Smooth muscle cell (in vitro differentiated cells): ENCODE measurements at regions not wholly inside any gene's neighbourhood (a gene's known extent, or its start where the extent isn't known, plus 50 kb on each side); places are given as distances from the start of the nearest gene placed in this dataset.

Experiments used
- DNase-seq: peaks from one replicate; lab custom pipeline; 2025; ENCODE audit not compliant: unreplicated experiment; lab: John Stamatoyannopoulos, UW
- H2AFZ ChIP-seq: fragments of 200-600 bp; sonication (generic); 2 replicates; pipeline ENCODE4 v1.6.0; 2016; ENCODE audit warnings: antibody characterized with exemption, low read depth, mild to moderate bottlenecking
- H3F3A ChIP-seq: fragments of 200-600 bp; sonication (generic); 2 replicates; pipeline ENCODE4 v1.6.0; 2017; ENCODE audit warnings: antibody characterized with exemption, low read depth
- H3K27ac ChIP-seq: fragments of 200-600 bp; sonication (generic); 2 replicates; pipeline ENCODE4 v1.5.1; 2016; ENCODE audit warnings: low read depth, mild to moderate bottlenecking
- H3K27me3 ChIP-seq: fragments of 200-600 bp; sonication (generic); 2 replicates; pipeline ENCODE4 v1.6.1; 2016; ENCODE audit warnings: low read depth, mild to moderate bottlenecking
- H3K36me3 ChIP-seq: fragments of 200-600 bp; sonication (generic); 2 replicates; pipeline ENCODE4 v1.5.1; 2016; ENCODE audit warnings: low read depth
- H3K4me1 ChIP-seq: fragments of 200-600 bp; sonication (generic); 2 replicates; pipeline ENCODE4 v1.5.1; 2016; ENCODE audit warnings: low read depth
- H3K4me2 ChIP-seq: fragments of 200-600 bp; sonication (generic); 2 replicates; pipeline ENCODE4 v1.6.0; 2016; ENCODE audit warnings: mild to moderate bottlenecking
- H3K4me3 ChIP-seq: fragments of 200-600 bp; sonication (generic); 2 replicates; pipeline ENCODE4 v1.5.1; 2016; ENCODE audit warnings: mild to moderate bottlenecking
- H3K79me2 ChIP-seq: fragments of 200-600 bp; sonication (generic); 2 replicates; pipeline ENCODE4 v1.6.0; 2016; ENCODE audit warnings: low read depth, mild to moderate bottlenecking
- H3K9ac ChIP-seq: fragments of 200-600 bp; sonication (generic); 2 replicates; pipeline ENCODE4 v1.6.0; 2016; ENCODE audit warnings: low read depth
- H3K9me3 ChIP-seq: fragments of 200-600 bp; sonication (generic); replicated peaks from 2 replicates; pipeline ENCODE4 v1.5.1; 2016; ENCODE audit warnings: low read depth
- H4K20me1 ChIP-seq: fragments of 200-600 bp; sonication (generic); 2 replicates; pipeline ENCODE4 v1.6.0; 2016; ENCODE audit warnings: low read depth
- WGBS: methylation state at CpG from one replicate; pipeline ENCODE4 v1.1.7; 2016; ENCODE audit warnings: low lambda C conversion rate; 5-methylcytosine and 5-hydroxymethylcytosine counted together
- TF ChIP-seq, protein P1 (sequence below): fragments of 200-600 bp; sonication (generic); IDR thresholded peaks from 2 replicates; pipeline ENCODE4 v1.5.1; 2017; ENCODE audit warnings: borderline replicate concordance, mild to moderate bottlenecking, antibody characterized with exemption; ENCODE audit not compliant: insufficient read depth, poor library complexity, severe bottlenecking

DNA sequence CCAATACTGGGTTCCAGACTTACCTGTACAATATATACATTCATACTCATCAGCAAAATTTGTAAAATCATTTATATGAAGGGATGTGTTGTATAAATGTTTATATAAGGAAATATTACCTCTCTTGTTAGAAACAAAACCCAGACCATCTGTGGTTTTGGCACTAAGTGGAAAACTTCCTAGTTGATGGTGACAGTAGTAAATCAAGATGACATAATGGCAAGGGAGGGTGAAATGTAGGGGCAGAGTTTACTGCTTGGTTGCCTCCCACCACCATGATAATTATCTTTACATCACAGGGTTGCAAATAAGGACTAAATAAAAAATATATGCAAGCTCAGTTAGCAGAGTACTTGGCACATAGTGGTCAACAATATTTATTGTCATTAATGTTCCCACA lies 365.3 kb upstream of the TEX13C start:
- no peaks in the 10 kb centered on the region for H3K4me1 ChIP-seq

DNA sequence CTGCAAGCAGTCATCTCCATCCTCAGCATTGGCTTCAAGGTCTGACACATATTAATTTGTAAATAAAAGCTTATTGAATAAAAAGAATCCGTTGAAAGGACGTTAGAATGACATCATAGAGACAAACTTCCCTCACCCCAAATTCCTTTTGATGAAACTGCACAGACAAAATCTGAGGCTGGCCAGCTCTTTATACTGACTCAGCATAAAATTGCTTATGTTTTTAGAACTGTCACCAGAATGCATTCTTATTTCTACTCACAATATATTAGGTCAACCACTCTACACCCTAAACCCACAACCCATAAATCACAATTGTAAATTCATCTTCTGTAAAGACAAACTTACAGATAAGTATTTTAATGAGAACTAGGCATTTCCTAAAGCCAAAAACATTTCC lies 359.2 kb upstream of the TEX13C start:
- H3K9me3 ChIP-seq: no peaks in the 10 kb centered on the region
- H3K36me3 ChIP-seq: no peaks in the 10 kb centered on the region
- no peak overlapping the region for H2AFZ ChIP-seq
- no peak overlapping the region for H3K4me3 ChIP-seq
- no peak overlapping the region for H3K9ac ChIP-seq
- no peak overlapping the region for H3K27ac ChIP-seq
- H3K4me2 ChIP-seq: no peak overlapping the region
- DNase-seq: no peak
- H3K4me1 ChIP-seq: no peaks in the 10 kb centered on the region
- H3K79me2 ChIP-seq: no peaks in the 10 kb centered on the region
- H4K20me1 ChIP-seq: no peaks in the 10 kb centered on the region
- TF ChIP-seq, protein P1, sequence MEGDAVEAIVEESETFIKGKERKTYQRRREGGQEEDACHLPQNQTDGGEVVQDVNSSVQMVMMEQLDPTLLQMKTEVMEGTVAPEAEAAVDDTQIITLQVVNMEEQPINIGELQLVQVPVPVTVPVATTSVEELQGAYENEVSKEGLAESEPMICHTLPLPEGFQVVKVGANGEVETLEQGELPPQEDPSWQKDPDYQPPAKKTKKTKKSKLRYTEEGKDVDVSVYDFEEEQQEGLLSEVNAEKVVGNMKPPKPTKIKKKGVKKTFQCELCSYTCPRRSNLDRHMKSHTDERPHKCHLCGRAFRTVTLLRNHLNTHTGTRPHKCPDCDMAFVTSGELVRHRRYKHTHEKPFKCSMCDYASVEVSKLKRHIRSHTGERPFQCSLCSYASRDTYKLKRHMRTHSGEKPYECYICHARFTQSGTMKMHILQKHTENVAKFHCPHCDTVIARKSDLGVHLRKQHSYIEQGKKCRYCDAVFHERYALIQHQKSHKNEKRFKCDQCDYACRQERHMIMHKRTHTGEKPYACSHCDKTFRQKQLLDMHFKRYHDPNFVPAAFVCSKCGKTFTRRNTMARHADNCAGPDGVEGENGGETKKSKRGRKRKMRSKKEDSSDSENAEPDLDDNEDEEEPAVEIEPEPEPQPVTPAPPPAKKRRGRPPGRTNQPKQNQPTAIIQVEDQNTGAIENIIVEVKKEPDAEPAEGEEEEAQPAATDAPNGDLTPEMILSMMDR: no peak
- no peaks in the 10 kb centered on the region for H3K27me3 ChIP-seq
- WGBS: 77% methylated on average over 2 of the region's 2 CpGs
- no peaks in the 10 kb centered on the region for H3F3A ChIP-seq

More for the DNA sequence above, 365.3 kb upstream of the TEX13C start:
- Histone ChIP-seq H3K4me3 (no peak overlapping the region), H3K9ac (no peak overlapping the region), H3K27ac (no peak overlapping the region), H2AFZ (no peak overlapping the region), H3F3A (no peaks in the 10 kb centered on the region), H3K27me3 (no peaks in the 10 kb centered on the region), H3K36me3 (no peaks in the 10 kb centered on the region), H4K20me1 (no peaks in the 10 kb centered on the region), H3K9me3 (no peaks in the 10 kb centered on the region), H3K79me2 (no peaks in the 10 kb centered on the region), H3K4me2 (no peak overlapping the region)
- TF ChIP-seq, protein P1: no peak
- no peak for DNase-seq

DNA sequence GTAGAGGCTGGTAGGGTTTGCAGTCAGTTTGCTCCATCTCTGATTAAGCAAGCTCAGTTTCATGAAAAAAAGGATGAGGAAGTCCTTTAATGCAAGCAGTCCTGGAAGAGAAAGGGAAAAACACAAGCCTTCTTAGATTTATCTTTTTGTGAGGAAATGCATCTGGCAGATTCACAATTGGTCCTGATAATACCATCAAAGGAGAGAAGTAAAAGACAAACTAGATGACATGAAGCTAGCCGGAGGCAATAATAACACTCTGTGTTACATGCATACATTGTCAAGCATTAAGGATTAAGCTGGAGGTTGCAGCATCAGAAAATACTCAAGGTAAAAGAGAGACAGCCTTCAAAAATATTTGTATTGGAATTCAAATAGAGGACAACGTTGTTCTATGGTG lies 356.0 kb upstream of the TEX13C start, which contains the start of gene TENM1:
TSS of gene TENM1 (minus strand) at position 101 of the 400 bp plus-strand sequence.
- no peaks in the 10 kb centered on the region for H3F3A ChIP-seq
- H3K36me3 ChIP-seq: no peaks in the 10 kb centered on the region
- TF ChIP-seq, protein P1: no peak
- no peaks in the 10 kb centered on the region for H3K4me1 ChIP-seq
- H3K4me2 ChIP-seq: no peak within 1 kb of the TSS
- WGBS: 68% methylated on average over 2 of the region's 2 CpGs
- H3K27ac ChIP-seq: no peak within 1 kb of the TSS
- H3K79me2 ChIP-seq: no peaks in the 10 kb centered on the region
- H3K9me3 ChIP-seq: no peaks in the 10 kb centered on the region
- H2AFZ ChIP-seq: no peak within 1 kb of the TSS
- DNase-seq: no peak
- H3K4me3 ChIP-seq: no peak within 1 kb of the TSS
- no peaks in the 10 kb centered on the region for H4K20me1 ChIP-seq
- no peaks in the 10 kb centered on the region for H3K27me3 ChIP-seq
- no peak within 1 kb of the TSS for H3K9ac ChIP-seq

DNA sequence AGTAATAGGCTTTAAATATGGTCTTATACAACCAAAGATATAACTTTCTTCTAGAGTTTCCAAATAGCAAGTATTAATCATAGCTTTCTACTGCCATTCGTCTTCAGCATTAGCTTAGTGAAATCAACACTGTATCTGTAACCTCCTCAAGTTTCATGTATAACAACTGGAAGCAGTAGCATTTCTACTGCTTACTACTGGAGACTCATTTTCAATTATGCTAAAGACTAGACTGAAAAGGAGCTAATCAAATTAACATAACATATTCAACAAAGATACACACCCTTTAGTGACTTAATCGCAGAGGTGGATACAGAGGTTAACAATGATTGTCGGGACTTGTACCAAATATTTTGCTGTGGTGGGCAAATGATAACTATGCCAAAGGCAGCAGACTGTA lies 344.2 kb upstream of the TEX13C start:
- 87% methylated on average over 3 of the region's 3 CpGs for WGBS
- Histone ChIP-seq H3K79me2 (no peaks in the 10 kb centered on the region), H3K27me3 (no peaks in the 10 kb centered on the region), H3K9me3 (no peaks in the 10 kb centered on the region), H3K4me1 (no peaks in the 10 kb centered on the region), H2AFZ (no peak overlapping the region), H3K4me3 (no peak overlapping the region), H3K36me3 (no peaks in the 10 kb centered on the region), H3K4me2 (no peak overlapping the region), H3K9ac (no peak overlapping the region), H3K27ac (no peak overlapping the region), H4K20me1 (no peaks in the 10 kb centered on the region), H3F3A (no peaks in the 10 kb centered on the region)
- TF ChIP-seq, protein P1: no peak
- DNase-seq: no peak
